Neuronal stem cell (in vitro differentiated cells): ENCODE measurements at regions not wholly inside any gene's neighbourhood (a gene's known extent, or its start where the extent isn't known, plus 50 kb on each side); places are given as distances from the start of the nearest gene placed in this dataset.

ENCODE experiments used
- DNase-seq: peaks from one replicate; pipeline ENCODE4 v3.0.0-alpha.2; 2013; ENCODE audit warnings: low spot score
- H2AFZ ChIP-seq: one replicate; pipeline ENCODE4 v1.6.1; 2013; ENCODE audit warnings: mild to moderate bottlenecking, low read length, inconsistent platforms
- H2AK5ac ChIP-seq: 2 replicates; pipeline ENCODE4 v1.6.1; 2013; ENCODE audit warnings: low read depth, mild to moderate bottlenecking, inconsistent platforms, low read length, moderate library complexity, mixed read lengths
- H2BK120ac ChIP-seq: 2 replicates; pipeline ENCODE4 v1.6.1; 2013; ENCODE audit warnings: low read depth, mild to moderate bottlenecking, inconsistent platforms, low read length, moderate library complexity, mixed read lengths
- H2BK12ac ChIP-seq: one replicate; pipeline ENCODE4 v1.6.1; 2013; ENCODE audit warnings: low read length, inconsistent platforms
- H2BK15ac ChIP-seq: 2 replicates; pipeline ENCODE4 v1.6.1; 2013; ENCODE audit warnings: mild to moderate bottlenecking, low read length, inconsistent platforms, mixed read lengths
- H2BK5ac ChIP-seq: one replicate; pipeline ENCODE4 v1.6.1; 2013; ENCODE audit warnings: inconsistent platforms, mild to moderate bottlenecking, low read length, moderate library complexity
- H3K14ac ChIP-seq: one replicate; pipeline ENCODE4 v1.6.1; 2013; ENCODE audit warnings: low read length, inconsistent platforms
- H3K18ac ChIP-seq: 2 replicates; pipeline ENCODE4 v1.6.1; 2013; ENCODE audit warnings: low read length, inconsistent platforms
- H3K23ac ChIP-seq: 2 replicates; pipeline ENCODE4 v1.6.1; 2013; ENCODE audit warnings: low read depth, mild to moderate bottlenecking, mixed read lengths, low read length, inconsistent platforms; ENCODE audit not compliant: poor library complexity
- H3K27ac ChIP-seq: replicated peaks from 3 replicates; pipeline ENCODE4 v1.5.1; 2013; ENCODE audit warnings: low read length, inconsistent platforms
- H3K27me3 ChIP-seq, 3 experiments: 2 replicates each; pipeline ENCODE4 v1.6.1; 2013; ENCODE audit warnings: low read length in 3 of 3, mild to moderate bottlenecking in 2 of 3, inconsistent platforms in 1 of 3, low read depth in 1 of 3, mixed read lengths in 1 of 3, moderate library complexity in 1 of 3; ENCODE audit not compliant: control insufficient read depth in 3 of 3, insufficient read depth in 3 of 3
- H3K36me3 ChIP-seq, 2 donors: replicated peaks in 1 of 2; 2 replicates each; pipeline ENCODE4 v1.6.1; 2013; ENCODE audit warnings: low read length in 2 of 2; ENCODE audit not compliant: control insufficient read depth in 2 of 2, insufficient read depth in 2 of 2
- H3K4ac ChIP-seq: 2 replicates; pipeline ENCODE4 v1.6.1; 2013; ENCODE audit warnings: inconsistent platforms, mild to moderate bottlenecking, low read length, moderate library complexity
- H3K4me1 ChIP-seq, 2 donors: 1 replicate in 1 of 2; 2 replicates in 1 of 2; pipeline ENCODE4 v1.6.1; 2013; ENCODE audit warnings: low read length in 2 of 2, low read depth in 1 of 2; ENCODE audit not compliant: control insufficient read depth in 2 of 2, insufficient read depth in 1 of 2
- H3K4me2 ChIP-seq: one replicate; pipeline ENCODE4 v1.6.1; 2013; ENCODE audit warnings: mild to moderate bottlenecking, low read length, inconsistent platforms; ENCODE audit not compliant: insufficient read depth, poor library complexity, severe bottlenecking
- H3K4me3 ChIP-seq, 2 donors: 2 replicates each; pipeline ENCODE4 v1.5.1; 2013; ENCODE audit warnings: low read length in 2 of 2, mild to moderate bottlenecking in 2 of 2, inconsistent platforms in 1 of 2, moderate library complexity in 1 of 2
- H3K79me1 ChIP-seq: one replicate; pipeline ENCODE4 v1.6.1; 2013; ENCODE audit warnings: low read depth, mild to moderate bottlenecking, inconsistent platforms, low read length, moderate library complexity
- H3K9ac ChIP-seq: one replicate; pipeline ENCODE4 v1.6.1; 2013; ENCODE audit warnings: mild to moderate bottlenecking, low read depth, low read length, inconsistent platforms; ENCODE audit not compliant: poor library complexity
- H3K9me3 ChIP-seq, 2 donors: replicated peaks in 1 of 2; 2 replicates each; pipeline versions ENCODE3 to v1.6.1; 2013; ENCODE audit warnings: low read length in 2 of 2, mild to moderate bottlenecking in 2 of 2, inconsistent platforms in 1 of 2, low read depth in 1 of 2, mixed read lengths in 1 of 2, moderate library complexity in 1 of 2; ENCODE audit not compliant: control insufficient read depth in 2 of 2, insufficient read depth in 1 of 2
- H4K8ac ChIP-seq: one replicate; pipeline ENCODE4 v1.6.1; 2013; ENCODE audit warnings: low read depth, mild to moderate bottlenecking, inconsistent platforms, low read length, moderate library complexity
- H4K91ac ChIP-seq: one replicate; pipeline ENCODE4 v1.6.1; 2013; ENCODE audit warnings: low read length, low read depth, mild to moderate bottlenecking, inconsistent platforms; ENCODE audit not compliant: poor library complexity
- WGBS, 2 donors: extraction: QIAGEN DNeasy Blood & Tissue Kit; methylation state at CpG; one replicate each; pipeline ENCODE4 v1.1.7; 2013; ENCODE audit warnings: missing lambda C conversion rate in 2 of 2, mixed read lengths in 1 of 2; ENCODE audit not compliant: insufficient read length in 2 of 2, insufficient replicate concordance in 1 of 2; ENCODE audit errors: extremely low coverage in 2 of 2; 5-methylcytosine and 5-hydroxymethylcytosine counted together

DNA sequence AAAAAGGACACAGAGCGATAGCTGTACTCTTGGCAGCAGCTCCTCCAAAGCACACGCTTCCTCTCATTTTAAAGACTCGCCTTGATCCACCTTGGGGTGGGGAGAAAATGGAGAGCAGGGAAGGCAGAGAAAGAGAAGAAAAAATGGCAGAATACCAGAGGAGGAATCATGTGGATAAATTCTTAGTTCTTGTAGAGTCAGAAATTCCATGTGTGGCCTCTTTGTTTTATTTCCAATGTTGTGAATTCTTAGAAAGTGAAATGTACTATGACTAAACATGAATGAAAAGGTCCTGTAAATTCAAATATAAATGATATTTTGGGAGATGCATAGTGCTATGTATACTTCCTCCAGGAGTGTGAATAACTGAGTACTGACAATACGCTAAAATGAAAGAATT is 89.7 kb upstream of the SESTD1 start:
- Histone ChIP-seq H3K9me3 (no peaks in the 10 kb centered on the region), H3K27ac (no peak overlapping the region), H3K27me3 (no peaks in the 10 kb centered on the region), H3K4me1 (no peaks in the 10 kb centered on the region), H2AK5ac (no peak overlapping the region), H3K4me3 (no peak overlapping the region), H2BK15ac (no peak overlapping the region), H3K18ac (no peak overlapping the region), H3K4ac (no peak overlapping the region), H3K4me2 (no peak overlapping the region), H3K9ac (no peak overlapping the region), H2BK12ac (no peak overlapping the region), H3K79me1 (no peaks in the 10 kb centered on the region), H4K8ac (no peak overlapping the region), H3K14ac (no peak overlapping the region), H3K36me3 (no peaks in the 10 kb centered on the region), H2BK120ac (no peak overlapping the region), H4K91ac (no peak overlapping the region), H3K23ac (no peak overlapping the region), H2AFZ (no peak overlapping the region), H2BK5ac (no peak overlapping the region)
- no CpG with 5 or more reads among the region's 4 CpGs for WGBS, 2 donors
- no peak for DNase-seq

DNA sequence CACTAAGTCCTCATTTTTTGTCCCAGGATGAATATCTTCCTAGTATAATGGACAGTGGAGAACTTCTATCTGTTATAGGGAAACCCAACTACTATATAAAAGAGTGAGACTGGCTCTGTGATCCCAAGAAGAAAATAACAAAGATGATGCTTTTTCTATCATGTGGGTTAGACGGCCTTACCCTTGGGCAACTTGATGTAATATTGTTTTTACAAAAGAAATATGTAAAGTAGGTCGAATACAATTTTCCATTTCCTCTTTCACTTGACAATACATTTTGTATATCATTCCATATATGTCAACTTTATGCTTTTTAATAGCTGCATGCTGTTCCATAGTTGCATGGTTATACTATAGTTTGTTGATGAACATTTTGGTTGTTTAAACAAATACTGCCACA is 87.5 kb upstream of the SESTD1 start:
- Histone ChIP-seq H3K4me3 (no peak overlapping the region), H3K18ac (no peak overlapping the region), H3K27me3 (no peaks in the 10 kb centered on the region), H4K8ac (no peak overlapping the region), H3K4me1 (no peaks in the 10 kb centered on the region), H3K4ac (no peak overlapping the region), H3K36me3 (no peaks in the 10 kb centered on the region), H3K9ac (no peak overlapping the region), H2BK15ac (no peak overlapping the region), H3K27ac (no peak overlapping the region), H3K14ac (no peak overlapping the region), H3K79me1 (no peaks in the 10 kb centered on the region), H2BK120ac (no peak overlapping the region), H2AK5ac (no peak overlapping the region), H2AFZ (no peak overlapping the region), H4K91ac (no peak overlapping the region), H3K23ac (no peak overlapping the region), H3K4me2 (no peak overlapping the region), H2BK5ac (no peak overlapping the region), H2BK12ac (no peak overlapping the region), H3K9me3 (no peaks in the 10 kb centered on the region)
- DNase-seq: no peak
- WGBS, 2 donors: no CpG with 5 or more reads among the region's 2 CpGs

DNA sequence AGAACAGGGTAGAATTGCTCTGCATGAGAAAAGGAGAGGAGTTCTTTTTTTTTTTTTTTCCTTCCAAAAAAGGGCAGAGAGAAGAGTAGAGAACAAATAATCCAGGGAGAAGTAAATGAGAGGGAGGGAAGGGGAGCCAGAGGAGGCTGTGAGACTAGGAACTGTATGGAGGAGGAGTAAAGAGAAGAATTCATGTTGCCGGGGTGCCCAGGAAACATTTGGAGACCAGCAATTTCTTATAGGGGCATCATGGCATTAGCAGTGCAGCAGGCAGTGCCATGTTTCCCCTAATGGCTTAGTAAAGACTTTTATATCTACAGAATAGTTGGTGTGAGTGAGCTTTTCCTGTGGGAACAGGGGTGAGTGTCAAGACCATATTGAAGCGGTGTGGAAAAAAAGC is 86.4 kb upstream of the SESTD1 start:
- no peak overlapping the region for H3K9ac ChIP-seq
- no peak overlapping the region for H4K8ac ChIP-seq
- H3K4me2 ChIP-seq: no peak overlapping the region

DNA sequence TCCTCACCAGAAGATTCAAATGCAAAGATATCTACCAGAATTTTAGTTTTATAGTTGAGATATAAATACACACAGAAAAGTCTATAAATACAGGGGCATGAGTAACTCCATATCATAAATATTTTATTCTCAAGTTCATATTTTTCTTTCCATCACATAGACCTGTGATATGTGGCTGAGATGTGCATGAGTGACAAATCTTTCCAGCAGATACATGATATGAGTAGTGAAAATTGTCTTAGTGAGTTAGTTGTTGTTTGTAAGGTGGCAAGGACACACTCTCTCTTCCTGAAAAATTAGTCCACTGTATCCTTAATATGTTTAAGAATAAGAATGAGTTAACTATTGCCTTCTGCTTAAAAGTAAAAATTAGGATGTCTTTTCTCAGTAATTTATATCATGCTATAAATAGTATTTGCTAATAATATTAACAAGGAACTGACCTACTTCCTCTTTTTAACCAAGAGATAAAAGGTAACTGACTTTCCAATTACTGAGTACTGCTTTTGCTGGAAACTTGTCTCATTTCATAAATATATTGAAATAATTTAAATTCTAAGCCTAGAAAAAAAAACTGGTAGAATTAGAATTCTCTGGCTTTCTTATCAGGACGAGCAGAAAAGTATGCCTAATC is 85.2 kb upstream of the SESTD1 start:
- no CpG with 5 or more reads among the region's 1 CpG for WGBS, 2 donors

More for the DNA sequence above, 86.4 kb upstream of the SESTD1 start:
- Histone ChIP-seq H3K14ac (no peak overlapping the region), H3K18ac (no peak overlapping the region), H3K4ac (no peak overlapping the region), H2BK12ac (no peak overlapping the region), H2AFZ (no peak overlapping the region), H3K27me3 (no peaks in the 10 kb centered on the region), H3K23ac (no peak overlapping the region), H2BK5ac (no peak overlapping the region), H3K4me1 (no peaks in the 10 kb centered on the region), H2BK15ac (no peak overlapping the region), H2BK120ac (no peak overlapping the region), H3K9me3 (no peaks in the 10 kb centered on the region), H3K27ac (no peak overlapping the region), H4K91ac (no peak overlapping the region), H3K79me1 (no peaks in the 10 kb centered on the region), H3K4me3 (no peak overlapping the region), H2AK5ac (no peak overlapping the region), H3K36me3 (no peaks in the 10 kb centered on the region)
- WGBS, 2 donors: no CpG with 5 or more reads among the region's 2 CpGs
- no peak for DNase-seq

More for the DNA sequence above, 85.2 kb upstream of the SESTD1 start:
- Histone ChIP-seq H2BK15ac (no peak overlapping the region), H3K18ac (no peak overlapping the region), H3K23ac (no peak overlapping the region), H3K79me1 (no peaks in the 10 kb centered on the region), H3K9ac (no peak overlapping the region), H3K14ac (no peak overlapping the region), H3K4me2 (no peak overlapping the region), H2BK12ac (no peak overlapping the region), H3K36me3 (no peaks in the 10 kb centered on the region), H2BK120ac (no peak overlapping the region), H4K8ac (no peak overlapping the region), H3K4me3 (no peak overlapping the region), H3K9me3 (no peaks in the 10 kb centered on the region), H3K4ac (no peak overlapping the region), H3K4me1 (no peaks in the 10 kb centered on the region), H4K91ac (no peak overlapping the region), H3K27ac (no peak overlapping the region), H2BK5ac (no peak overlapping the region), H2AFZ (no peak overlapping the region), H3K27me3 (no peaks in the 10 kb centered on the region), H2AK5ac (no peak overlapping the region)
- no peak for DNase-seq
